HepG2 (cell line): ENCODE measurements at regions not wholly inside any gene's neighbourhood (a gene's known extent, or its start where the extent isn't known, plus 50 kb on each side); places are given as distances from the start of the nearest gene placed in this dataset.

Source experiments
- ATAC-seq: fragments of 200-7000 bp; cut with Tn5 transposase; 3 replicates; pipeline ENCODE4 v1.9.1; 2020; ENCODE audit warnings: mild to moderate bottlenecking, moderate library complexity
- BruUV-seq: library from RNA; stranded (reverse); fragments of 400-500 nt; replicated peaks from 2 replicates; lab custom pipeline; 2021; lab: Mats Ljungman, UMichigan
- CTCF ChIA-PET: fragments of 300-600 bp; formaldehyde crosslinking; extraction: SDS; loops from one replicate; lab custom pipeline; 2021; ENCODE audit warnings: low total read pairs, inconsistent platforms, low intra/inter-chr PET ratio; lab: Yijun Ruan, JAX
- POLR2A ChIA-PET: fragments of 350-600 bp; sonication (Branson Sonifier 250); formaldehyde crosslinking; loops from one replicate; lab custom pipeline; 2020; ENCODE audit warnings: antibody characterized with exemption, inconsistent platforms; lab: Yijun Ruan, JAX
- DNase-seq: peaks from one replicate; pipeline ENCODE4 v3.0.0-alpha.2; 2015; ENCODE audit warnings: low spot score
- FAIRE-seq: peaks from 3 replicates; lab custom pipeline; 2011; peaks lifted over from hg19 to GRCh38; lab: Jason Lieb, UNC
- H2AFZ ChIP-seq: one replicate; pipeline ENCODE4 v1.6.1; 2011; ENCODE audit warnings: low read length, inconsistent platforms
- H3K27ac ChIP-seq: fragments of 300-600 bp; 3 replicates; pipeline ENCODE4 v1.8.0; 2011; ENCODE audit warnings: mixed run types, mild to moderate bottlenecking, mixed read lengths, low read length, inconsistent platforms; ENCODE audit not compliant: insufficient read depth; ENCODE audit errors: extremely low read length
- H3K27me3 ChIP-seq, 2 experiments: fragments of 200-600 bp in 1 of 2; 2 replicates in 1 of 2; 3 replicates in 1 of 2; pipeline versions ENCODE4 v1.6.0 to v1.8.0; 2011; ENCODE audit warnings: low read length in 2 of 2, mild to moderate bottlenecking in 2 of 2, moderate library complexity in 2 of 2, inconsistent platforms in 1 of 2; ENCODE audit not compliant: insufficient read depth in 2 of 2, control insufficient read depth in 1 of 2
- H3K36me3 ChIP-seq, 2 experiments: fragments of 200-600 bp in 1 of 2; replicated peaks in 1 of 2; 2 replicates in 1 of 2; 3 replicates in 1 of 2; pipeline versions ENCODE4 v1.5.1 to v1.8.0; 2011; ENCODE audit warnings: low read length in 2 of 2, inconsistent platforms in 1 of 2; ENCODE audit not compliant: insufficient read depth in 2 of 2, control insufficient read depth in 1 of 2
- H3K4me1 ChIP-seq: 2 replicates; pipeline ENCODE4 v1.5.1; 2012; ENCODE audit warnings: low read length, inconsistent platforms; ENCODE audit not compliant: insufficient read depth
- H3K4me2 ChIP-seq: 2 replicates; pipeline ENCODE4 v1.6.0; 2011; ENCODE audit warnings: low read depth, low read length, inconsistent platforms
- H3K4me3 ChIP-seq, 3 experiments: fragments of 200-600 bp in 1 of 3; sonication (generic), shearing (Covaris generic) in 1 of 3; replicated peaks in 1 of 3; 2 replicates each; pipeline ENCODE4 v1.5.1; 2011 to 2016; ENCODE audit warnings: low read length in 3 of 3, inconsistent platforms in 2 of 3, low read depth in 2 of 3, mild to moderate bottlenecking in 2 of 3, control low read depth in 1 of 3, mixed read lengths in 1 of 3; ENCODE audit not compliant: insufficient read depth in 1 of 3
- H3K79me2 ChIP-seq: one replicate; pipeline ENCODE4 v1.6.1; 2011; ENCODE audit warnings: low read length, inconsistent platforms; ENCODE audit not compliant: insufficient read depth
- H3K9ac ChIP-seq: 2 replicates; pipeline ENCODE4 v1.6.0; 2011; ENCODE audit warnings: mild to moderate bottlenecking, low read depth, low read length, inconsistent platforms; ENCODE audit not compliant: insufficient read depth
- H3K9me3 ChIP-seq: 2 replicates; pipeline ENCODE4 v1.5.1; 2012; ENCODE audit warnings: mild to moderate bottlenecking, low read length
- H4K20me1 ChIP-seq: 2 replicates; pipeline ENCODE4 v1.6.0; 2011; ENCODE audit warnings: inconsistent platforms, mild to moderate bottlenecking, low read length, moderate library complexity; ENCODE audit not compliant: insufficient read depth
- ARNTL ChIP-seq: sonication (generic); formaldehyde crosslinking; IDR thresholded peaks from 2 replicates; pipeline ENCODE4 v1.4.0; 2020; ENCODE audit warnings: mild to moderate bottlenecking, missing genetic modification reagents
- KDM6A ChIP-seq: IDR thresholded peaks from 2 replicates; pipeline ENCODE4 v1.6.1; 2016; ENCODE audit warnings: low read depth
- KLF13 ChIP-seq: sonication (generic); formaldehyde crosslinking; IDR thresholded peaks from 2 replicates; pipeline ENCODE4 v1.4.0; 2020; ENCODE audit warnings: mild to moderate bottlenecking, missing genetic modification reagents
- MBD4 ChIP-seq: IDR thresholded peaks from 2 replicates; pipeline ENCODE4 v1.6.1; 2012; ENCODE audit warnings: low read length, inconsistent platforms, borderline replicate concordance
- MIER3 ChIP-seq: IDR thresholded peaks from 2 replicates; pipeline ENCODE4 v1.6.1; 2016; ENCODE audit warnings: missing compliant biosample characterization, borderline replicate concordance
- POLR2AphosphoS5 ChIP-seq: IDR thresholded peaks from 2 replicates; pipeline ENCODE4 v1.6.1; 2012; ENCODE audit warnings: low read depth, low read length
- TEAD2 ChIP-seq: sonication (generic); formaldehyde crosslinking; IDR thresholded peaks from 2 replicates; pipeline ENCODE4 v1.9.0; 2021; ENCODE audit warnings: missing genetic modification reagents
- ZNF484 ChIP-seq: sonication (generic); formaldehyde crosslinking; IDR thresholded peaks from 2 replicates; pipeline ENCODE4 v1.5.1; 2020; ENCODE audit warnings: mild to moderate bottlenecking, low read depth, missing genetic modification reagents, borderline replicate concordance
- ZNF589 ChIP-seq: sonication (generic); formaldehyde crosslinking; conservative IDR thresholded peaks from 2 replicates; pipeline ENCODE4 v1.8.0; 2022; ENCODE audit warnings: mild to moderate bottlenecking, moderate library complexity, missing genetic modification reagents
- ZNF737 ChIP-seq: sonication (generic); formaldehyde crosslinking; IDR thresholded peaks from 2 replicates; pipeline ENCODE4 v1.5.0; 2020; ENCODE audit warnings: missing genetic modification reagents, mild to moderate bottlenecking, borderline replicate concordance
- ZNF775 ChIP-seq: sonication (generic); formaldehyde crosslinking; IDR thresholded peaks from 2 replicates; pipeline ENCODE4 v1.4.0; 2020; ENCODE audit warnings: missing genetic modification reagents, mild to moderate bottlenecking, moderate library complexity, borderline replicate concordance
- ZZZ3 ChIP-seq: sonication (generic); formaldehyde crosslinking; IDR thresholded peaks from 2 replicates; pipeline ENCODE4 v1.4.0; 2020; ENCODE audit warnings: missing genetic modification reagents, mild to moderate bottlenecking, borderline replicate concordance
- WGBS: methylation state at CpG from one replicate; pipeline ENCODE4 v1.1.6; 2017; ENCODE audit warnings: low lambda C conversion rate; 5-methylcytosine and 5-hydroxymethylcytosine counted together
- in situ Hi-C: cut with HindIII; loops from 2 replicates; pipeline ENCODE4 v1.10.0; 2017; ENCODE audit warnings: low pct_unique_long_range_greater_than_20kb; ENCODE audit not compliant: extremely low pct_ligation_motif_present
- intact Hi-C: fragments of 100-400 bp; cut with micrococcal nuclease; formaldehyde crosslinking; loops from one replicate; pipeline ENCODE4 v1.10.0; 2022; ENCODE audit not compliant: unreplicated experiment
- TF ChIP-seq, protein P1 (sequence below): sonication (generic); formaldehyde crosslinking; IDR thresholded peaks from 2 replicates; pipeline ENCODE4 v1.4.0; 2020; ENCODE audit warnings: missing genetic modification reagents
- TF ChIP-seq, protein P2 (sequence below): sonication (generic); formaldehyde crosslinking; IDR thresholded peaks from 2 replicates; pipeline ENCODE4 v1.4.0; 2020; ENCODE audit warnings: mild to moderate bottlenecking, low read depth, missing genetic modification reagents

DNA sequence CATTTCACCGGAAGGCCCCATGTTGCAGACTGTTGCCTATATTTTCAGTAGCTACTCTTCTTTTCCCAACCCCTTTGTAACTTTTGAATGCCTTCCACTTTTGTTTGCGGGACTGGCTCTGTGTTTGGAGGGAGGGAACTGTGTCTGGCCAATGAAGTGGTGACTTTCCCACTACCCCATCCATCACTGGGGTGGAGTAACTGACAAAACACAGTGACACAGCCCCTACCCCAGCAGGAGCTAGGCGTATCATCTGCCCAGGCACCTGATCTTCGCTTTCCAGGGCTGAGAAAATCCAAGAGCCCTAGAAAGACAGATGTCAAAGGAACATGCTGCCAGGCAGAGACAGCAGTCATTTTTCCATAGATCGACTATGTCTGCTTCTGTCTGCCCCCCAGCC, 710.6 kb upstream of the CELF2 start:
- Histone ChIP-seq H3K4me1 (no peaks in the 10 kb centered on the region), H2AFZ (no peak overlapping the region), H3K27ac (no peak overlapping the region), H3K79me2 (no peaks in the 10 kb centered on the region), H3K27me3 (no peaks in the 10 kb centered on the region), H4K20me1 (no peaks in the 10 kb centered on the region), H3K4me3 (no peak overlapping the region), H3K36me3 (no peaks in the 10 kb centered on the region), H3K9me3 (peaks cover 88% of the 10 kb centered on the region), H3K9ac (no peak overlapping the region), H3K4me2 (no peak overlapping the region)
- ATAC-seq: no peak
- WGBS: 8% methylated on average over 5 of the region's 5 CpGs
- CTCF ChIA-PET: no interaction called here
- no peak for DNase-seq
- POLR2A ChIA-PET: no interaction called here
- no TSS peak for BruUV-seq
- intact Hi-C loops (no loop called here), in situ Hi-C loops (no loop called here)
- TF ChIP-seq POLR2AphosphoS5: no peak
- TF ChIP-seq KLF13: no peak
- TF ChIP-seq MIER3 (CRISPR knock-in tag): no peak
- no peak for TF ChIP-seq ZZZ3 (CRISPR knock-in tag)
- TF ChIP-seq ZNF737 (CRISPR knock-in tag): no peak
- TF ChIP-seq ZNF589 (CRISPR knock-in tag): no peak
- TF ChIP-seq, protein P1, sequence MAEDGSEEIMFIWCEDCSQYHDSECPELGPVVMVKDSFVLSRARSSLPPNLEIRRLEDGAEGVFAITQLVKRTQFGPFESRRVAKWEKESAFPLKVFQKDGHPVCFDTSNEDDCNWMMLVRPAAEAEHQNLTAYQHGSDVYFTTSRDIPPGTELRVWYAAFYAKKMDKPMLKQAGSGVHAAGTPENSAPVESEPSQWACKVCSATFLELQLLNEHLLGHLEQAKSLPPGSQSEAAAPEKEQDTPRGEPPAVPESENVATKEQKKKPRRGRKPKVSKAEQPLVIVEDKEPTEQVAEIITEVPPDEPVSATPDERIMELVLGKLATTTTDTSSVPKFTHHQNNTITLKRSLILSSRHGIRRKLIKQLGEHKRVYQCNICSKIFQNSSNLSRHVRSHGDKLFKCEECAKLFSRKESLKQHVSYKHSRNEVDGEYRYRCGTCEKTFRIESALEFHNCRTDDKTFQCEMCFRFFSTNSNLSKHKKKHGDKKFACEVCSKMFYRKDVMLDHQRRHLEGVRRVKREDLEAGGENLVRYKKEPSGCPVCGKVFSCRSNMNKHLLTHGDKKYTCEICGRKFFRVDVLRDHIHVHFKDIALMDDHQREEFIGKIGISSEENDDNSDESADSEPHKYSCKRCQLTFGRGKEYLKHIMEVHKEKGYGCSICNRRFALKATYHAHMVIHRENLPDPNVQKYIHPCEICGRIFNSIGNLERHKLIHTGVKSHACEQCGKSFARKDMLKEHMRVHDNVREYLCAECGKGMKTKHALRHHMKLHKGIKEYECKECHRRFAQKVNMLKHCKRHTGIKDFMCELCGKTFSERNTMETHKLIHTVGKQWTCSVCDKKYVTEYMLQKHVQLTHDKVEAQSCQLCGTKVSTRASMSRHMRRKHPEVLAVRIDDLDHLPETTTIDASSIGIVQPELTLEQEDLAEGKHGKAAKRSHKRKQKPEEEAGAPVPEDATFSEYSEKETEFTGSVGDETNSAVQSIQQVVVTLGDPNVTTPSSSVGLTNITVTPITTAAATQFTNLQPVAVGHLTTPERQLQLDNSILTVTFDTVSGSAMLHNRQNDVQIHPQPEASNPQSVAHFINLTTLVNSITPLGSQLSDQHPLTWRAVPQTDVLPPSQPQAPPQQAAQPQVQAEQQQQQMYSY (CRISPR knock-in tag): no peak
- no peak for TF ChIP-seq MBD4
- no peak for TF ChIP-seq ARNTL
- no peak for TF ChIP-seq ZNF775
- TF ChIP-seq, protein P2, sequence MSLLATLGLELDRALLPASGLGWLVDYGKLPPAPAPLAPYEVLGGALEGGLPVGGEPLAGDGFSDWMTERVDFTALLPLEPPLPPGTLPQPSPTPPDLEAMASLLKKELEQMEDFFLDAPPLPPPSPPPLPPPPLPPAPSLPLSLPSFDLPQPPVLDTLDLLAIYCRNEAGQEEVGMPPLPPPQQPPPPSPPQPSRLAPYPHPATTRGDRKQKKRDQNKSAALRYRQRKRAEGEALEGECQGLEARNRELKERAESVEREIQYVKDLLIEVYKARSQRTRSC: no peak
- TF ChIP-seq ZNF484 (CRISPR knock-in tag): no peak
- no peak for TF ChIP-seq KDM6A (CRISPR knock-in tag)
- no peak for TF ChIP-seq TEAD2 (CRISPR knock-in tag)
- FAIRE-seq: no peak
